ENCODE measurements at regions not wholly inside any gene's neighbourhood (a gene's known extent, or its start where the extent isn't known, plus 50 kb on each side); places are given as distances from the start of the nearest gene placed in this dataset.

DNA sequence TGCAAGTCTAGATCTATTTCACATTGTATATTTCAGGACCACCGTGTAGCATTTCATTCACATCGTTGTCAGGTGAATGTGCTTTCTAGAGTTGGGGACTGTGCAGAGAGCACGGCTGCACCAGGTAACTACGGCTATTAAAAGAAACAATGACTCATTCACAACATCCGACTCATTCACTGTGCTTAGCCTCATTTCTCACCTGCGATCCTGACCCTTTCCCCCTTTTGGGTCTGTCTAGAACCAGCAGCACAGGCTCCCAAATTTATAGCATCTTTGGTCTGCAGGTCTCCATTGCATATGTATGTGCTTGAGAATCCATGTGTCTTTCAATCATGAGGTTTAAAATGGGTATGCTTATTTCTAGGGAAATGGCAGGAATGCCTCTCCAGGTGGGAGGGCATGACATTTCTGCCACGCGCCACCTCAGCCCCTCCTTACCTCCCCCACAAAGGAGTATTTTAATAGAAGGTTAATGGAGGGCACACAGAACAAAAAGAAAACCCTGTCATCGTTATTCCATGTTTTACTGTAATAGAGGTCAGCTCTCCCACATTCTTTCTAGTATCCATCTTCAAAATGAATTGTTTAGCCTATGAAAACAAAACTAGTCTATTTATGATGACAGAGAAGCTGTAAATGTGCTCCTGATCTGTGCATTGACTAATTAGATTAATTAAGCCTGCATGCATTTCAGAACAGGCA lies 246.7 kb upstream of the EPHA4 start:
- Histone ChIP-seq H4K20me1 (ENCODE audit: low read depth, low read length) (no peaks in the 10 kb centered on the region), H3K27ac (ENCODE audit: low read depth, low read length) (no peak overlapping the region), H3K27me3 (ENCODE audit: low read length) (no peaks in the 10 kb centered on the region), H3K36me3 (ENCODE audit: low read length) (no peaks in the 10 kb centered on the region), H3K9me2 (replicated peaks; ENCODE audit: insufficient read depth, low read length) (no peaks in the 10 kb centered on the region), H3K4me3 (ENCODE audit: insufficient read depth, low read length, poor library complexity, severe bottlenecking) (no peak overlapping the region), H3K9ac (ENCODE audit: low read length) (no peak overlapping the region), H2AFZ (ENCODE audit: low read depth, low read length, severe bottlenecking) (no peak overlapping the region), H3F3A (ENCODE audit: insufficient read depth) (no peaks in the 10 kb centered on the region), H3K9me3 (ENCODE audit: insufficient read depth, low read length) (no peaks in the 10 kb centered on the region), H3K79me2 (ENCODE audit: insufficient read depth, low read length) (no peaks in the 10 kb centered on the region), H3K4me2 (ENCODE audit: low read depth, low read length, poor library complexity, severe bottlenecking) (no peak overlapping the region)
- no peak for TF ChIP-seq EZH2phosphoT487 (conservative IDR thresholded peaks at IDR 0.05; ENCODE audit: low read length)
- TF ChIP-seq, protein P1, sequence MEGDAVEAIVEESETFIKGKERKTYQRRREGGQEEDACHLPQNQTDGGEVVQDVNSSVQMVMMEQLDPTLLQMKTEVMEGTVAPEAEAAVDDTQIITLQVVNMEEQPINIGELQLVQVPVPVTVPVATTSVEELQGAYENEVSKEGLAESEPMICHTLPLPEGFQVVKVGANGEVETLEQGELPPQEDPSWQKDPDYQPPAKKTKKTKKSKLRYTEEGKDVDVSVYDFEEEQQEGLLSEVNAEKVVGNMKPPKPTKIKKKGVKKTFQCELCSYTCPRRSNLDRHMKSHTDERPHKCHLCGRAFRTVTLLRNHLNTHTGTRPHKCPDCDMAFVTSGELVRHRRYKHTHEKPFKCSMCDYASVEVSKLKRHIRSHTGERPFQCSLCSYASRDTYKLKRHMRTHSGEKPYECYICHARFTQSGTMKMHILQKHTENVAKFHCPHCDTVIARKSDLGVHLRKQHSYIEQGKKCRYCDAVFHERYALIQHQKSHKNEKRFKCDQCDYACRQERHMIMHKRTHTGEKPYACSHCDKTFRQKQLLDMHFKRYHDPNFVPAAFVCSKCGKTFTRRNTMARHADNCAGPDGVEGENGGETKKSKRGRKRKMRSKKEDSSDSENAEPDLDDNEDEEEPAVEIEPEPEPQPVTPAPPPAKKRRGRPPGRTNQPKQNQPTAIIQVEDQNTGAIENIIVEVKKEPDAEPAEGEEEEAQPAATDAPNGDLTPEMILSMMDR (IDR thresholded peaks at IDR 0.05; ENCODE audit: insufficient read depth, low read length, poor library complexity, severe bottlenecking) = no peak

DNA sequence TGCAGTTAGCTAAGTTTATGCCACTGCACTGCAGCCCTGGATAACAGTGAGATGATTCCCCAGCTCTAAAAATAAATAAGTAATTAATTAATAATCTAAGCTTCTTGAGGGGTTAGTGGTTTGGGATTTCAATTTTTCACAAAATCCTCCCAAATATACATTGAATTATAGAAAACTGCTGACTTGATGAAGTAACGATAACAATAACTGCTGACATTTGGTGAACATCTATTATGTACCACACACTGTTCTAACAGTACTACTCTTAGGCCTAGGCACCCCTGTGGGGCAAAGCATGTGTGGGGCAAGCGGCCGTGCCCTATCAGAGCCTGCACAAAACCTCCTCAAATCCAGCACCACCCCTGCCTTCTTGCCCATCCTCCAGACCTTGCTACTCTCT lies 245.8 kb upstream of the EPHA4 start:
- Histone ChIP-seq H3K9me2 (replicated peaks; ENCODE audit: insufficient read depth, low read length) (no peaks in the 10 kb centered on the region), H3K27me3 (ENCODE audit: low read length) (no peaks in the 10 kb centered on the region), H3F3A (ENCODE audit: insufficient read depth) (no peaks in the 10 kb centered on the region), H3K4me2 (ENCODE audit: low read depth, low read length, poor library complexity, severe bottlenecking) (no peak overlapping the region), H3K27ac (ENCODE audit: low read depth, low read length) (no peak overlapping the region), H3K9ac (ENCODE audit: low read length) (no peak overlapping the region), H3K79me2 (ENCODE audit: insufficient read depth, low read length) (no peaks in the 10 kb centered on the region), H2AFZ (ENCODE audit: low read depth, low read length, severe bottlenecking) (no peak overlapping the region), H4K20me1 (ENCODE audit: low read depth, low read length) (no peaks in the 10 kb centered on the region), H3K36me3 (ENCODE audit: low read length) (no peaks in the 10 kb centered on the region), H3K9me3 (ENCODE audit: insufficient read depth, low read length) (no peaks in the 10 kb centered on the region), H3K4me3 (ENCODE audit: insufficient read depth, low read length, poor library complexity, severe bottlenecking) (no peak overlapping the region)
- TF ChIP-seq, protein P1 (IDR thresholded peaks at IDR 0.05; ENCODE audit: insufficient read depth, low read length, poor library complexity, severe bottlenecking) = no peak
- TF ChIP-seq EZH2phosphoT487 (conservative IDR thresholded peaks at IDR 0.05; ENCODE audit: low read length) = no peak

DNA sequence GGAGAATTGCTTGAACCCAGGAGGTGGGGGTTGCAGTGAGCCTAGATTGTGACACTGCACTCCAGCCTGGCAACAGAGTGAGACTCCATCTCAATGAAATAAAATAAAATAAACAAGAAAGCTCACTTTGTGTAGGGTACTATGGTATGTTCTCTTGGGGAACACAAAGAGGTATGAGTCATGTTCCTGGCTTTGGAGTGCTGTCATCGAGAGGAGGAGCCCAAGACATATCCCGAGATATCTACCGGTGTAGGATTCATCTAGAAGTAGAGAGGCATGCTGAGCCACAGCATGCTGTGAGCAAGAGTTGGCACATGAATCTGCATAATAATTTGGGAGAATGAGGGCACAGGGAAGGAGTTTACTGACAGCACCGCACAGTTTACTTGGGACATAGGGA lies 244.9 kb upstream of the EPHA4 start:
- H3K27ac ChIP-seq (ENCODE audit: low read depth, low read length) = no peak overlapping the region
- no peak overlapping the region for H3K4me3 ChIP-seq (ENCODE audit: insufficient read depth, low read length, poor library complexity, severe bottlenecking)
- H2AFZ ChIP-seq (ENCODE audit: low read depth, low read length, severe bottlenecking) = no peak overlapping the region
- no peak overlapping the region for H3K9ac ChIP-seq (ENCODE audit: low read length)
- no peaks in the 10 kb centered on the region for H3K27me3 ChIP-seq (ENCODE audit: low read length)
- no peaks in the 10 kb centered on the region for H3K36me3 ChIP-seq (ENCODE audit: low read length)
- no peak overlapping the region for H3K4me2 ChIP-seq (ENCODE audit: low read depth, low read length, poor library complexity, severe bottlenecking)
- H3F3A ChIP-seq (ENCODE audit: insufficient read depth) = no peaks in the 10 kb centered on the region
- no peaks in the 10 kb centered on the region for H3K9me3 ChIP-seq (ENCODE audit: insufficient read depth, low read length)
- no peaks in the 10 kb centered on the region for H4K20me1 ChIP-seq (ENCODE audit: low read depth, low read length)
- H3K9me2 ChIP-seq (replicated peaks; ENCODE audit: insufficient read depth, low read length) = no peaks in the 10 kb centered on the region
- no peaks in the 10 kb centered on the region for H3K79me2 ChIP-seq (ENCODE audit: insufficient read depth, low read length)
- no peak for TF ChIP-seq EZH2phosphoT487 (conservative IDR thresholded peaks at IDR 0.05; ENCODE audit: low read length)
- TF ChIP-seq, protein P1 (IDR thresholded peaks at IDR 0.05; ENCODE audit: insufficient read depth, low read length, poor library complexity, severe bottlenecking) = no peak
